22Rv1 (cell line): ENCODE measurements at regions not wholly inside any gene's neighbourhood (a gene's known extent, or its start where the extent isn't known, plus 50 kb on each side); places are given as distances from the start of the nearest gene placed in this dataset.

Experiments used
- ZFX ChIP-seq: fragments of 450-650 bp; IDR thresholded peaks from 2 replicates; pipeline ENCODE4 v1.6.1; 2017; ENCODE audit warnings: antibody characterized with exemption, borderline replicate concordance
- TF ChIP-seq, protein P1 (sequence below): fragments of 450-650 bp; IDR thresholded peaks from 2 replicates; pipeline ENCODE4 v1.5.1; 2017; ENCODE audit warnings: mild to moderate bottlenecking

DNA sequence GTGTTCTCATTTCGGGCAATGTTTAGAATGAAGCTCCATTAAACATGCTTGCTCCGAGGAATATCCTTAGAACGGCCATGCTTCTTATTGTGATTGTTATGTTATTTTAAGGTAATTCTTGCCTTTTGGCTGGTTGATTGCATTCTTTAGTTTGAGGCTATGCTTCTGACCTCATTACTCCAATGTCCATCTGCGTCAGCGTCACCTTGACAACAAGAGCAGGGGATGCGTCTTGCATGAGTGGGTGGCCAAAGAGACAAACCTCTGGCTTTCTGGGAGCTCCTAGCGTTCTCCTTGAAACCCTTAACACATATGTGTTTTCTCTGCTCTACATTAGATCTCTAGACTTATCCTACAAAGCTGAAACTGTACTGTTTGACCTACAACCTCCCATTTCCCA is 184.3 kb downstream of the THBS2 start:
- TF ChIP-seq, protein P1, sequence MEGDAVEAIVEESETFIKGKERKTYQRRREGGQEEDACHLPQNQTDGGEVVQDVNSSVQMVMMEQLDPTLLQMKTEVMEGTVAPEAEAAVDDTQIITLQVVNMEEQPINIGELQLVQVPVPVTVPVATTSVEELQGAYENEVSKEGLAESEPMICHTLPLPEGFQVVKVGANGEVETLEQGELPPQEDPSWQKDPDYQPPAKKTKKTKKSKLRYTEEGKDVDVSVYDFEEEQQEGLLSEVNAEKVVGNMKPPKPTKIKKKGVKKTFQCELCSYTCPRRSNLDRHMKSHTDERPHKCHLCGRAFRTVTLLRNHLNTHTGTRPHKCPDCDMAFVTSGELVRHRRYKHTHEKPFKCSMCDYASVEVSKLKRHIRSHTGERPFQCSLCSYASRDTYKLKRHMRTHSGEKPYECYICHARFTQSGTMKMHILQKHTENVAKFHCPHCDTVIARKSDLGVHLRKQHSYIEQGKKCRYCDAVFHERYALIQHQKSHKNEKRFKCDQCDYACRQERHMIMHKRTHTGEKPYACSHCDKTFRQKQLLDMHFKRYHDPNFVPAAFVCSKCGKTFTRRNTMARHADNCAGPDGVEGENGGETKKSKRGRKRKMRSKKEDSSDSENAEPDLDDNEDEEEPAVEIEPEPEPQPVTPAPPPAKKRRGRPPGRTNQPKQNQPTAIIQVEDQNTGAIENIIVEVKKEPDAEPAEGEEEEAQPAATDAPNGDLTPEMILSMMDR = no peak
- no peak for TF ChIP-seq ZFX
